Limb (tissue), 2 donors: ENCODE measurements at regions not wholly inside any gene's neighbourhood (a gene's known extent, or its start where the extent isn't known, plus 50 kb on each side); places are given as distances from the start of the nearest gene placed in this dataset.
A peak's percentile ranks its signal among the peaks of the same experiment; 100 is the strongest.
"Not testable (repeated sequence)": the region's sequence is repeated elsewhere in the genome, so short reads cannot be mapped to it uniquely, and the experiment has no call there.

Source experiments
- DNase-seq, 2 donors: peaks; one replicate each; pipeline ENCODE4 v3.0.0-alpha.2; 2016; ENCODE audit errors: extremely low spot score in 2 of 2

- DNase-seq = not testable (repeated sequence)
Observed at GRCh38 chr7:73244782-73245311, 63.8 kb downstream of the NSUN5 start.

- DNase-seq = not testable (repeated sequence)
Observed at GRCh38 chr7:73234994-73235717, 73.5 kb downstream of the NSUN5 start.

- DNase-seq = not testable (repeated sequence)
Observed at GRCh38 chr7:73225745-73226144, 82.9 kb downstream of the NSUN5 start.

- not testable (repeated sequence) for DNase-seq
Observed at GRCh38 chr7:73221724-73222123, 86.9 kb downstream of the NSUN5 start.

GRCh38 chr7:73220766-73221370 lies 87.8 kb downstream of the NSUN5 start:
- DNase-seq = not testable (repeated sequence)

GRCh38 chr7:73220357-73220756 lies 88.3 kb downstream of the NSUN5 start:
- not testable (repeated sequence) for DNase-seq

GRCh38 chr7:73218802-73219201 lies 89.8 kb downstream of the NSUN5 start:
- DNase-seq = not testable (repeated sequence)

- DNase-seq = not testable (repeated sequence)
Observed at GRCh38 chr7:73216046-73216675, 92.5 kb downstream of the NSUN5 start.

GRCh38 chr7:73215232-73215631 lies 93.4 kb downstream of the NSUN5 start:
- not testable (repeated sequence) for DNase-seq

GRCh38 chr7:73214471-73214870 lies 94.2 kb downstream of the NSUN5 start:
- peak in 1 of 2 donors; percentile 23 for DNase-seq

- not testable (repeated sequence) for DNase-seq
Observed at GRCh38 chr7:73213076-73213475, 95.5 kb downstream of the NSUN5 start.

- DNase-seq = not testable (repeated sequence)
Observed at GRCh38 chr7:73205594-73205993, 103.0 kb downstream of the NSUN5 start.

- DNase-seq = not testable (repeated sequence)
Observed at GRCh38 chr7:73204898-73205297, 103.7 kb downstream of the NSUN5 start.

- DNase-seq = not testable (repeated sequence)
Observed at GRCh38 chr7:73203312-73203711, 105.3 kb downstream of the NSUN5 start.

GRCh38 chr7:73201264-73201663 lies 107.4 kb downstream of the NSUN5 start:
- DNase-seq = not testable (repeated sequence)

- not testable (repeated sequence) for DNase-seq
Observed at GRCh38 chr7:73200518-73201099, 108.0 kb downstream of the NSUN5 start.

GRCh38 chr7:73193991-73194390 lies 108.2 kb upstream of the SPDYE9 start:
- not testable (repeated sequence) for DNase-seq

GRCh38 chr7:73190483-73191155 lies 104.8 kb upstream of the SPDYE9 start:
- not testable (repeated sequence) for DNase-seq

GRCh38 chr7:73188287-73188686 lies 102.4 kb upstream of the SPDYE9 start:
- DNase-seq = not testable (repeated sequence)

- not testable (repeated sequence) for DNase-seq
Observed at GRCh38 chr7:73186589-73187309, 100.9 kb upstream of the SPDYE9 start.
